ENCODE measurements at regions not wholly inside any gene's neighbourhood (a gene's known extent, or its start where the extent isn't known, plus 50 kb on each side); places are given as distances from the start of the nearest gene placed in this dataset.
"Not testable (repeated sequence)": the region's sequence is repeated elsewhere in the genome, so short reads cannot be mapped to it uniquely, and the experiment has no call there.

- peak overlapping the region in 2 of 8 donors; percentile 11 to 23 for H3K27ac ChIP-seq
- H3K36me3 ChIP-seq = no peaks in the 10 kb centered on the region
- no peaks in the 10 kb centered on the region for H3K27me3 ChIP-seq (replicated peaks in 1 of 7)
- 33 to 58% (median 40%) methylated on average over 2 of the region's 2 CpGs for WGBS, 5 donors
- H3K9me3 ChIP-seq = peaks cover 0 to 6% (median 0%) of the 10 kb centered on the region in 8 donors
- intact Hi-C loops (cut with DNase I; ENCODE audit: low total_unique reads) = no loop called here
- H3K4me3 ChIP-seq = no peak overlapping the region
- DNase-seq = no peak
- H3K4me1 ChIP-seq = peaks cover 0 to 29% (median 1%) of the 10 kb centered on the region in 6 donors
- TF ChIP-seq POLR2AphosphoS5 (IDR thresholded peaks at IDR 0.05) (no peak), POLR2A (IDR thresholded peaks at IDR 0.05) (no peak)
- TF ChIP-seq, protein P1, sequence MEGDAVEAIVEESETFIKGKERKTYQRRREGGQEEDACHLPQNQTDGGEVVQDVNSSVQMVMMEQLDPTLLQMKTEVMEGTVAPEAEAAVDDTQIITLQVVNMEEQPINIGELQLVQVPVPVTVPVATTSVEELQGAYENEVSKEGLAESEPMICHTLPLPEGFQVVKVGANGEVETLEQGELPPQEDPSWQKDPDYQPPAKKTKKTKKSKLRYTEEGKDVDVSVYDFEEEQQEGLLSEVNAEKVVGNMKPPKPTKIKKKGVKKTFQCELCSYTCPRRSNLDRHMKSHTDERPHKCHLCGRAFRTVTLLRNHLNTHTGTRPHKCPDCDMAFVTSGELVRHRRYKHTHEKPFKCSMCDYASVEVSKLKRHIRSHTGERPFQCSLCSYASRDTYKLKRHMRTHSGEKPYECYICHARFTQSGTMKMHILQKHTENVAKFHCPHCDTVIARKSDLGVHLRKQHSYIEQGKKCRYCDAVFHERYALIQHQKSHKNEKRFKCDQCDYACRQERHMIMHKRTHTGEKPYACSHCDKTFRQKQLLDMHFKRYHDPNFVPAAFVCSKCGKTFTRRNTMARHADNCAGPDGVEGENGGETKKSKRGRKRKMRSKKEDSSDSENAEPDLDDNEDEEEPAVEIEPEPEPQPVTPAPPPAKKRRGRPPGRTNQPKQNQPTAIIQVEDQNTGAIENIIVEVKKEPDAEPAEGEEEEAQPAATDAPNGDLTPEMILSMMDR (IDR thresholded peaks at IDR 0.05 in 8 of 11, conservative IDR thresholded peaks at IDR 0.05 in 3 of 11) = no peak
These were observed 111.3 kb upstream of the ADRA1B start for GRCh38 chr5:159805021-159805420.

DNA sequence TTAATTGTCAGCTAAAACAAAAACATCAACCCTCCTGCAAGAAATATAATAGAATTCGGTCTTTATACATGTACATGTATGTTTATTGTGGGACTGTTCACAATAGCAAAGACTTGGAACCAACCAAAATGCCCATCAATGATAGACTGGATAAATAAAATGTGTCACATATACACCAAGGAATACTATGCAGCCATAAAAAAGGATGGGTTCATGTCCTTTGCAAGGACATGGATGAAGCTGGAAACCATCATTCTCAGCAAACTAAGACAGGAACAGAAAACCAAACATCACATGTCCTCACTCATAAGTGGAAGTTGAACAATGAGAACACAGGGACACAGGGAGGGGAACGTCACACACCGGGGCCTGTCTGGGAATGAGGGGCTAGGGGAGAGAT lies 109.1 kb upstream of the ADRA1B start:
- peaks cover 0 to 28% (median 1%) of the 10 kb centered on the region in 6 donors for H3K4me1 ChIP-seq
- H3K27me3 ChIP-seq (replicated peaks in 1 of 7); H3K4me3 ChIP-seq; DNase-seq; H3K27ac ChIP-seq; H3K36me3 ChIP-seq; intact Hi-C loops (cut with DNase I; ENCODE audit: low total_unique reads): not testable (repeated sequence)
- 81 to 96% (median 88%) methylated on average over 3 of the region's 3 CpGs for WGBS, 5 donors
- H3K9me3 ChIP-seq = peaks cover 0 to 13% (median 0%) of the 10 kb centered on the region in 8 donors

DNA sequence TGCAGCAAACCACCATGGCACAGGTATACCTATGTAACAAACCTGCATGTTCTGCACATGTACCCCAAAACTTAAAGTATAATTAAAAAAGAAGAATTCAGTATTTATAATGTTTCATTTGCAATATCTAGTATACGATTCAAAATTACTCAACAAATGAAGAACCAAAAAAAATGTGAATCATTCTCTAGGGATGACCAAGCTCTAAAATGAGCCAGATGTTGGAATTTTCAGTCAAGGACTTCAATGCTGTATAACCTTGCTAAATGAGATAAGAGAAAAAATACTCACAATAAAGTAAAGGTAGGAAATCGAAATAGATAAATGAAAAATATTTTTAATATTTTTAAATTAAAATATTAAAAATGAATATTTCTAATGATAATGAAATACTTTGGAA lies 108.7 kb upstream of the ADRA1B start:
- intact Hi-C loops (cut with DNase I; ENCODE audit: low total_unique reads) = no loop called here
- H3K4me3 ChIP-seq = no peak overlapping the region
- no peak for DNase-seq
- H3K9me3 ChIP-seq = peaks cover 0 to 13% (median 0%) of the 10 kb centered on the region in 8 donors
- TF ChIP-seq POLR2A (IDR thresholded peaks at IDR 0.05) (no peak), POLR2AphosphoS5 (IDR thresholded peaks at IDR 0.05) (no peak)
- TF ChIP-seq, protein P1 (IDR thresholded peaks at IDR 0.05 in 8 of 11, conservative IDR thresholded peaks at IDR 0.05 in 3 of 11) = no peak
- no peaks in the 10 kb centered on the region for H3K36me3 ChIP-seq
- H3K27ac ChIP-seq = no peak overlapping the region
- peaks cover 0 to 24% (median 1%) of the 10 kb centered on the region in 6 donors for H3K4me1 ChIP-seq
- no peaks in the 10 kb centered on the region for H3K27me3 ChIP-seq (replicated peaks in 1 of 7)
- 79 to 90% (median 85%) methylated on average over 2 of the region's 2 CpGs for WGBS, 5 donors

DNA sequence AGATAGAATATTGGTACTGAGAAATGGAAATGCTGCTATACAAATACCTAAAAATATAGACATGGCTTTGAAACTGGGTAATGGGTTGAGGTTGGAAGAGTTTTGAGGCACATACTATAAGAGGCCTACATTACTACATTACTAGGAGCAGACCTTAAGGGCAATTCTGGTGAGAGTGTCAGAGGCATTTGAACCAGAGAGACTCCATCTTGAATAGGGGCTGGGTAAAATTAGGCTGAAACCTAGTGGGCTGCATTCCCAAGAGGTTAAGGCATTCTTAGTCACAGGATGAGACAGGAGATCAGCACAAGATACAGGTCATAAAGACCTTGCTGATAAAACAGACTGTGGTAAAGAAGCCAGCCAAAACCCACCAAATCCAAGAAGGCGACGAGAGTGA lies 104.6 kb upstream of the ADRA1B start:
- DNase-seq = no peak
- intact Hi-C loops (cut with DNase I; ENCODE audit: low total_unique reads) = no loop called here
- Histone ChIP-seq H3K4me3 (no peak overlapping the region), H3K27me3 (replicated peaks in 1 of 7) (no peaks in the 10 kb centered on the region), H3K9me3 (peaks cover 0 to 13% (median 0%) of the 10 kb centered on the region in 8 donors), H3K27ac (no peak overlapping the region), H3K36me3 (no peaks in the 10 kb centered on the region), H3K4me1 (no peaks in the 10 kb centered on the region)
- TF ChIP-seq POLR2A (IDR thresholded peaks at IDR 0.05) (no peak), POLR2AphosphoS5 (IDR thresholded peaks at IDR 0.05) (no peak)
- TF ChIP-seq, protein P1 (IDR thresholded peaks at IDR 0.05 in 8 of 11, conservative IDR thresholded peaks at IDR 0.05 in 3 of 11) = no peak
- WGBS, 5 donors = 78 to 95% (median 89%) methylated on average over 2 of the region's 2 CpGs

- H3K36me3 ChIP-seq; H3K4me1 ChIP-seq; H3K9me3 ChIP-seq; intact Hi-C loops (cut with DNase I; ENCODE audit: low total_unique reads); H3K27me3 ChIP-seq (replicated peaks in 1 of 7); H3K4me3 ChIP-seq; DNase-seq; H3K27ac ChIP-seq: not testable (repeated sequence)
- 89 to 97% (median 94%) methylated on average over 3 of the region's 3 CpGs for WGBS, 5 donors
These were observed 103.5 kb upstream of the ADRA1B start for GRCh38 chr5:159812759-159813158.
